DMS79 (cell line): ENCODE measurements at regions not wholly inside any gene's neighbourhood (a gene's known extent, or its start where the extent isn't known, plus 50 kb on each side); places are given as distances from the start of the nearest gene placed in this dataset.
"Not testable (repeated sequence)": the region's sequence is repeated elsewhere in the genome, so short reads cannot be mapped to it uniquely, and the experiment has no call there.

Experiments used
- DNase-seq: peaks from one replicate; lab custom pipeline; 2025; lab: John Stamatoyannopoulos, UW

- no peak for DNase-seq
Measured at GRCh38 chr10:118871244-118871865, 116.6 kb upstream of the CACUL1 start.

- no peak for DNase-seq
Measured at GRCh38 chr10:118873091-118873737, 118.4 kb upstream of the CACUL1 start.

- no peak for DNase-seq
Measured at GRCh38 chr10:118873738-118874105, 119.0 kb upstream of the CACUL1 start.

- DNase-seq = no peak
Measured at GRCh38 chr10:118874171-118874570, 119.4 kb upstream of the CACUL1 start.

DNA sequence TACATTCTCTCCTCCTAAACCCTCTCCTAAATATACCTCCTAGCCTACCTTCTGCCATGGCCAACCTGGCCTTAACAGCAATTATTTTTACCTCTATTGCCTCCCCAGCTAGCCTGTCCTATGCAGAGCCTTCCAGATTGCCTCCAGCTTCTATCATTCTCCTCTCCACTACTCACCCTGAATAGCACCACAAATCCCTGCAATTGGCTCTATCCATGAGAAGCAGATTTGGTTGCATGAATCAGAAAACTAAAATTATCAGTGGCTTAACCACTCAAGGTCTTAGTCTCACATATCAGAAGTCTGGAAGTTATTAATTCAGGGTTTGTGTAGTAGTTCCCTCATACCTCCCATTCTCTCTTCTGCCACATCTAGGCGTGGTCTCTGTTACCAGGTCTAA is 120.3 kb upstream of the CACUL1 start:
- DNase-seq = no peak

GRCh38 chr10:118882741-118883140 is 128.0 kb upstream of the CACUL1 start:
- DNase-seq = no peak

DNA sequence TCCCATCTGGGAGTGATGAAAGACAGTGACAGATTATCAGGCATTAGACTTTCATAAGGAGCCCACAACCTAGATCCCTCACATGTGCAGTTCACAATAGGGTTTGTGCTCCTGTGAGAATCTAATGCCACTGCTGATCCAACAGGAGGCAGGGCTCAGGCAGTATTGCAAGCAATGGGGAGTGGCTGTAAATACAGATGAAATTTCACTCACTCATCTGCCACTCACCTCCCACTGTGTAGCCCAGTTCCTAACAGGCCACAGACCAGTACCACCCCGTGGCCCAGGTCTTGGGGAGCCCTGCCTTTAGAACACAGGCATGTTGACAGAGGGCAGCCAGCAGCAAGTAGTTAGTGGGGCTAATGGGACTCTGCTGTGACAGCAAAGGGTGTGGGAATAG is 137.3 kb upstream of the NANOS1 start:
- DNase-seq = no peak

GRCh38 chr10:118894891-118895290 is 134.6 kb upstream of the NANOS1 start:
- not testable (repeated sequence) for DNase-seq

- DNase-seq = no peak
Measured at GRCh38 chr10:118900617-118901016, 128.9 kb upstream of the NANOS1 start.

DNA sequence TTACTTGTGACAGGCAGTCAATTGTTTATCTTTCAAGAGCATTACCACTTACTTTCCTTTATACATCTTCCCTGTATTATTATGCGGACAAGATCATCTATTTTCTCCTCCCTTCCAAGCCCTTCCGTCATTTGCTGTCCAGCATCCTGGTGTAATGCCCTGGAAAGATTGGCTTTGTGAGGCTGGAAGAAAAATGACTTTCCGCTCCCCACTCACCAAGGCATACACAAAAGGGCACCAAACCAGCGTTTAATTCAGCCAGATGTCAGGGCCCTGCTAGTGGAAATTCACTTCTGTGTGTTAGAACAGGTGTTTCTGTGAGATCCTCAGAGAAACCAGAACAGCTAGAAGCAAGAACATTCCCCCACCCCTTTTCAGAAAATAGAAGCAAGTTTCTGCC is 128.1 kb upstream of the NANOS1 start:
- no peak for DNase-seq

GRCh38 chr10:118901906-118902305 is 127.6 kb upstream of the NANOS1 start:
- DNase-seq = peak; percentile 38

GRCh38 chr10:118902656-118903055 is 126.9 kb upstream of the NANOS1 start:
- not testable (repeated sequence) for DNase-seq

DNA sequence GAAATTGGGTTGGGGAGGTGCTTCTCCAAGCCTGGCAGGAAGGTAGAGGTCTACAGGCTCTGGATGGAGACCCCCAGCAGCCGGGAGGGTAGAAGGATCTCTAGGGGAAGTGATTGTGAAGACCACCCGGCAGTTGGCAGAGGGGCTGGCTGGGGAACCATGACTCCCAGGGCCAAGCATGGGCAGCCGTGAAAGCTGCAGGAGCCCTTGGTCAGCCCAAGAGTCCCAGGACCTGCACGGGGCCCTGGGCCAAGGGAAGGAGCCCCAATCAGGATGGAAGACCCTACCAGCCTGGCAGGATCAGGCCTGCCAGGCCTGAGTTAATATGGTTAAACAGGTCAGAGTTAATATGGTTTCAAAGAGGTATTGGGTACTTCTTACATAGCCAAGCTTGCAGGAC is 126.3 kb upstream of the NANOS1 start:
- no peak for DNase-seq

DNA sequence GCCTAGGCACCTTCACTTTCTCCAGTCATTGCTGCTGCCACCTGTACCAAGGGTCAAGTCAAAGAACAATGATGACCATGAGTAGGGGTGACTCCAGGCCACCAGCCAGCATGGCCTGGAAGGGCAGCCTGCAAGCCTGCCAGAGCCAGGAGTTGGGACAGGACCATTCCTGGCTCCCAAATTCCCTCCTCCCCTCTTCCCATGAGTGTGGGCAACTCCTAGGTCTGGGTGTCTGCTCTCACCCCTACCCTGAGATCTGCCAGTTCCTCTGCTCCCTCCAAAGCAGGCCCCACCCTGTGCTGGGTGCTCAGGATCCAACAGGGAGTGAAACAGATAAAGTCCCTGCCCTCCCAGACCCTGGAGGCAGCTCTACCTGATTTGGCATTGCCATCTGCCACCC is 125.8 kb upstream of the NANOS1 start:
- no peak for DNase-seq

- DNase-seq = no peak
Measured at GRCh38 chr10:118904286-118904685, 125.2 kb upstream of the NANOS1 start.

DNA sequence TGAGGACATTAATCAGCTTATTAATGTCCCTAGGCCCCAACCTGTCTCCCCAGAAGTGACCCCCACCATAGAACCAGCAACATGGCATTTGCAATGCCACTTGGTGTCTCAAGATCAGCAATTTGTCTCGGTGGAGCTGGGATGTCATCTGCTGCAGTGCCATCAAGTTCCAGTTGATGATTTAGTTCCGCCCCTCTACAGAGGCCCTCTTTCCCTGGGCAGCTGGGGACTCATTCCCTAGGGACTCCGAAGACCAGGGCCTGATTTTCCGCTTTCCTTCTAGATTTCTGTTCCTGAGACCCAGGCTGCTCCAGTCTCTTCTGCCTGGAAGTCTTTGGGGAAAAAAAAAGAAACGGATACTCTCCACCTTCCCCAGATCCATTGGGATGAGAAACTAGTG is 122.5 kb upstream of the NANOS1 start:
- DNase-seq = no peak

GRCh38 chr10:118908557-118909256 is 120.8 kb upstream of the NANOS1 start:
- DNase-seq = no peak

- no peak for DNase-seq
Measured at GRCh38 chr10:118910702-118911101, 118.8 kb upstream of the NANOS1 start.

- DNase-seq = no peak
Measured at GRCh38 chr10:118911363-118911762, 118.2 kb upstream of the NANOS1 start.

DNA sequence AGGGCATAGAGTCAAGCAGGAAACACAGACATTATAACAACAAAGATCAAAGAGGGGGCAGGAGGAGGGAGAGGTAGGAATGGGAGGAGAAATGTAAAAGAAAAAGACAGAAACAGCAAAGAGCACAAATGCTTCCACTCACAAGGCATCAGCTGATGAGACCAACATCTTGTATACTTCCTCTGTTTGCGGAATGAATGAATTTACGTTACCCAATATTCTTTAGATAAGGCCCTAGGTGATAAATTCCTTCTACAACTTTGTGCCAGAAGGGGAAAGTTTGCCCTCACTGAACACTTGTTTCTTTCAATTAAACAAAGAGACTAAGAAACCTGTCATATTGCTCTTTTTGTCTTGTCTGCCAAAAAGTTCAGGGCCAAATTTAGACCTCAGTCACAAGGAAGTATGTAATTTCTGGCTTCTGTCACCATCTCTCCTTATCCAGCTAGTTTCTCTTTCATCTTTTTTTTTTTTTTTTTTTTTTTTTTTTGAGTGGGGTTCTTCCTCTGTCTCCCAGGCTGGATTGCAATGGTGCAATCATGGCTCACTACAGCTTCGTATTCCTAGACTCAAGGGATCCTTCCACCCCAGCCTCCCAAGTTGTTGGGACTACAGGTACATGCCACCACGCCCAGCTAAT is 116.4 kb upstream of the NANOS1 start:
- DNase-seq = no peak

GRCh38 chr10:118913825-118914224 is 115.7 kb upstream of the NANOS1 start:
- DNase-seq = no peak

DNA sequence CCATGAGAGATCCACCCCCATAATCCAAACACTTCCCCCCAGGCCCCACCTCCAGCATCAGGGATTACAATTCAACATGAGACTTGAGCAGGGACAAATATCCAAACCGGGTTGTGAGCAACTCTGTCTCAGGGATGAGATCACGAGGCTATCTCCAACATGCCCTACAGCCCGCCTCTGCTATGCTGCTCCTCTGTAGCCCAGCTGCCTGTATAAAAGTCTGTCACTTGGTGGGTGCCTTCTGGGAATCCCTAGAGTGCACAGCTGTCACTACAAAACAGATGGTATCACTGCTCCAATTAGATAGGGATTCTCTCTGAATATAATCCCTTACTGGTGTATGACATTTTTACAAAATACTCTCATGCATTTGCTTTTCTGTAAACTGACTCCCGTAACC is 114.9 kb upstream of the NANOS1 start:
- no peak for DNase-seq

GRCh38 chr10:118915161-118915560 is 114.4 kb upstream of the NANOS1 start:
- no peak for DNase-seq
